GM23338 (cell line): ENCODE measurements at regions not wholly inside any gene's neighbourhood (a gene's known extent, or its start where the extent isn't known, plus 50 kb on each side); places are given as distances from the start of the nearest gene placed in this dataset.

Experiments
- ATAC-seq: fragments of 200-7000 bp; cut with Tn5 transposase; 3 replicates; pipeline ENCODE4 v1.9.1; 2020
- DNase-seq: peaks from one replicate; pipeline ENCODE4 v3.0.0-alpha.2; 2015; ENCODE audit warnings: low spot score
- H2AFZ ChIP-seq: fragments of 200-600 bp; sonication (generic); 2 replicates; pipeline ENCODE4 v1.8.0; 2016; ENCODE audit warnings: antibody characterized with exemption, mild to moderate bottlenecking, moderate library complexity
- H3F3A ChIP-seq: fragments of 200-600 bp; sonication (generic); replicated peaks from 2 replicates; pipeline ENCODE4 v1.8.0; 2017; ENCODE audit warnings: antibody characterized with exemption, mixed run types, low read depth
- H3K27ac ChIP-seq: fragments of 200-600 bp; sonication (generic); 2 replicates; pipeline ENCODE4 v1.6.1; 2016; ENCODE audit warnings: low read depth
- H3K27me3 ChIP-seq: fragments of 200-600 bp; sonication (generic); 2 replicates; pipeline ENCODE4 v1.8.0; 2016; ENCODE audit warnings: mild to moderate bottlenecking, mixed run types, moderate library complexity; ENCODE audit not compliant: insufficient read depth
- H3K36me3 ChIP-seq: fragments of 200-600 bp; sonication (generic); 2 replicates; pipeline ENCODE4 v1.8.0; 2016; ENCODE audit warnings: mild to moderate bottlenecking; ENCODE audit not compliant: insufficient read depth
- H3K4me1 ChIP-seq: fragments of 200-600 bp; sonication (generic); 2 replicates; pipeline ENCODE4 v1.8.0; 2016; ENCODE audit warnings: mild to moderate bottlenecking, moderate library complexity; ENCODE audit not compliant: insufficient read depth
- H3K4me2 ChIP-seq: fragments of 200-600 bp; sonication (generic); 2 replicates; pipeline ENCODE4 v1.7.1; 2017; ENCODE audit warnings: mixed run types
- H3K4me3 ChIP-seq: fragments of 200-600 bp; sonication (generic); 2 replicates; pipeline ENCODE4 v1.6.1; 2016; ENCODE audit warnings: mixed run types
- H3K79me2 ChIP-seq: fragments of 200-600 bp; sonication (generic); replicated peaks from 2 replicates; pipeline ENCODE4 v1.8.0; 2017; ENCODE audit warnings: mild to moderate bottlenecking; ENCODE audit not compliant: insufficient read depth
- H3K9me2 ChIP-seq: fragments of 200-600 bp; sonication (generic); 2 replicates; pipeline ENCODE4 v1.8.0; 2017; ENCODE audit not compliant: insufficient read depth
- H4K20me1 ChIP-seq: fragments of 200-600 bp; sonication (generic); replicated peaks from 2 replicates; pipeline ENCODE4 v1.8.0; 2017; ENCODE audit warnings: mild to moderate bottlenecking; ENCODE audit not compliant: insufficient read depth
- H3K27ac Mint-ChIP-seq: 2 replicates; pipeline ENCODE4 v1.8.0; 2020; ENCODE audit warnings: inconsistent platforms, mild to moderate bottlenecking, moderate library complexity, mixed read lengths
- H3K27me3 Mint-ChIP-seq: 3 replicates; pipeline ENCODE4 v1.8.0; 2022; ENCODE audit warnings: low read depth, mild to moderate bottlenecking, moderate library complexity, mixed read lengths, inconsistent platforms; ENCODE audit not compliant: insufficient read depth, poor library complexity
- H3K36me3 Mint-ChIP-seq: 3 replicates; pipeline ENCODE4 v1.8.0; 2021; ENCODE audit warnings: low read depth, mild to moderate bottlenecking, inconsistent platforms, moderate library complexity, mixed read lengths
- H3K4me1 Mint-ChIP-seq: 3 replicates; pipeline ENCODE4 v1.8.0; 2020; ENCODE audit warnings: mild to moderate bottlenecking, inconsistent platforms, mixed read lengths
- H3K4me3 Mint-ChIP-seq: 3 replicates; pipeline ENCODE4 v1.8.0; 2021; ENCODE audit warnings: moderate library complexity, mild to moderate bottlenecking, inconsistent platforms, mixed read lengths
- H3K9me3 Mint-ChIP-seq: 3 replicates; pipeline ENCODE4 v1.8.0; 2020; ENCODE audit warnings: moderate library complexity, mild to moderate bottlenecking, inconsistent platforms, mixed read lengths
- CREB1 ChIP-seq: fragments of 250-450 bp; sonication (Bioruptor Pico); IDR thresholded peaks from 2 replicates; pipeline ENCODE4 v1.5.0; 2020; ENCODE audit warnings: low read depth, mild to moderate bottlenecking, moderate library complexity
- CTCF ChIP-seq, 2 experiments: fragments of 200-600 bp in 1 of 2; sonication (generic) in 1 of 2; conservative IDR thresholded peaks; 2 replicates each; pipeline versions ENCODE4 v1.5.1 to v1.6.1; 2016 to 2017; ENCODE audit warnings: antibody characterized with exemption in 2 of 2, low read depth in 2 of 2, mild to moderate bottlenecking in 2 of 2, moderate library complexity in 1 of 2
- ETS1 ChIP-seq: IDR thresholded peaks from 2 replicates; pipeline ENCODE4 v1.6.1; 2016; ENCODE audit warnings: antibody characterized with exemption
- EZH2phosphoT487 ChIP-seq: fragments of 200-600 bp; sonication (generic); IDR thresholded peaks from one replicate; pipeline ENCODE4 v1.8.1; 2018; ENCODE audit warnings: antibody characterized with exemption; ENCODE audit not compliant: unreplicated experiment
- NANOG ChIP-seq: IDR thresholded peaks from 2 replicates; pipeline ENCODE4 v1.6.1; 2016; ENCODE audit warnings: antibody characterized with exemption, borderline replicate concordance
- POLR2AphosphoS5 ChIP-seq: IDR thresholded peaks from 2 replicates; pipeline ENCODE4 v1.6.1; 2016; ENCODE audit warnings: antibody characterized with exemption, low read depth
- ZNF114 ChIP-seq: fragments of 250-450 bp; sonication (Bioruptor Pico); IDR thresholded peaks from 2 replicates; pipeline ENCODE4 v1.5.0; 2020; ENCODE audit warnings: mild to moderate bottlenecking, moderate library complexity
- ZNF462 ChIP-seq: fragments of 250-450 bp; sonication (Bioruptor Pico); IDR thresholded peaks from 2 replicates; pipeline ENCODE4 v1.5.0; 2020; ENCODE audit warnings: mild to moderate bottlenecking, moderate library complexity

GRCh38 chr1:98059620-98060019 lies 138.8 kb upstream of the DPYD start (continued):
- no peak for TF ChIP-seq CTCF (conservative IDR thresholded peaks at IDR 0.05; ENCODE audit: low read depth in 2 of 2)
- TF ChIP-seq NANOG: no peak

- H4K20me1 ChIP-seq: no peaks in the 10 kb centered on the region
- DNase-seq: no peak
- H3K4me3 ChIP-seq: no peak overlapping the region
- Mint-ChIP-seq H3K4me3 (no peak overlapping the region), H3K27me3 (peaks cover under 1% of the 10 kb centered on the region), H3K4me1 (peaks cover 9% of the 10 kb centered on the region), H3K9me3 (no peaks in the 10 kb centered on the region), H3K27ac (no peak overlapping the region), H3K36me3 (no peaks in the 10 kb centered on the region)
- no peak for ATAC-seq
- peaks cover 5% of the 10 kb centered on the region; the same call in 1 of the 2 replicates for H3K4me1 ChIP-seq
- H3F3A ChIP-seq: no peaks in the 10 kb centered on the region
- no peaks in the 10 kb centered on the region for H3K9me2 ChIP-seq
- H3K79me2 ChIP-seq: no peaks in the 10 kb centered on the region
- H3K27me3 ChIP-seq: peaks cover 11% of the 10 kb centered on the region
- H2AFZ ChIP-seq: no peak overlapping the region
- TF ChIP-seq EZH2phosphoT487: no peak
- no peak for TF ChIP-seq POLR2AphosphoS5
- no peak for TF ChIP-seq CTCF (conservative IDR thresholded peaks at IDR 0.05; ENCODE audit: low read depth in 2 of 2)
- no peak for TF ChIP-seq ETS1
- TF ChIP-seq ZNF462 (CRISPR knock-in tag): no peak
- TF ChIP-seq ZNF114 (CRISPR knock-in tag): no peak
- TF ChIP-seq CREB1 (CRISPR knock-in tag): no peak
- no peaks in the 10 kb centered on the region for H3K36me3 ChIP-seq
- no peak overlapping the region for H3K4me2 ChIP-seq
- no peak overlapping the region for H3K27ac ChIP-seq
Observed at GRCh38 chr1:98058676-98059075, 137.8 kb upstream of the DPYD start.
